ENCODE measurements at regions not wholly inside any gene's neighbourhood (a gene's known extent, or its start where the extent isn't known, plus 50 kb on each side); places are given as distances from the start of the nearest gene placed in this dataset.
A peak's percentile ranks its signal among the peaks of the same experiment; 100 is the strongest.

GRCh38 chr2:160920791-160921303 lies 239.4 kb upstream of the TANK start:
- Mint-ChIP-seq H3K9me3 (no peaks in the 10 kb centered on the region), H3K27ac (no peak overlapping the region), H3K4me3 (no peak overlapping the region), H3K4me1 (no peaks in the 10 kb centered on the region), H3K36me3 (no peaks in the 10 kb centered on the region), H3K27me3 (peaks cover 7% of the 10 kb centered on the region)
- ATAC-seq (ENCODE audit: low read depth): no peak
- no peak for DNase-seq (ENCODE audit: low spot score in 2 of 2)

GRCh38 chr2:160921386-160921964 lies 238.8 kb upstream of the TANK start:
- no peak for DNase-seq (ENCODE audit: low spot score in 2 of 2)
- Mint-ChIP-seq H3K4me3 (no peak overlapping the region), H3K27ac (no peak overlapping the region), H3K36me3 (no peaks in the 10 kb centered on the region), H3K9me3 (no peaks in the 10 kb centered on the region), H3K4me1 (no peaks in the 10 kb centered on the region), H3K27me3 (peaks cover 7% of the 10 kb centered on the region)
- ATAC-seq (ENCODE audit: low read depth): no peak

- DNase-seq (ENCODE audit: low spot score in 2 of 2) (no peak), ATAC-seq (ENCODE audit: low read depth) (no peak)
- Mint-ChIP-seq H3K36me3 (no peaks in the 10 kb centered on the region), H3K4me3 (no peak overlapping the region), H3K27me3 (peaks cover 5% of the 10 kb centered on the region), H3K4me1 (no peaks in the 10 kb centered on the region), H3K27ac (no peak overlapping the region), H3K9me3 (no peaks in the 10 kb centered on the region)
Observed at GRCh38 chr2:160924936-160925353, 235.3 kb upstream of the TANK start.

GRCh38 chr2:160925956-160926355 lies 234.3 kb upstream of the TANK start:
- Mint-ChIP-seq H3K4me3 (no peak overlapping the region), H3K9me3 (no peaks in the 10 kb centered on the region), H3K4me1 (no peaks in the 10 kb centered on the region), H3K27ac (no peak overlapping the region), H3K36me3 (no peaks in the 10 kb centered on the region), H3K27me3 (peaks cover 10% of the 10 kb centered on the region)
- ATAC-seq (ENCODE audit: low read depth) (no peak), DNase-seq (ENCODE audit: low spot score in 2 of 2) (no peak)

GRCh38 chr2:160927324-160927723 lies 232.9 kb upstream of the TANK start:
- no peaks in the 10 kb centered on the region for H3K9me3 Mint-ChIP-seq
- ATAC-seq (ENCODE audit: low read depth): no peak
- DNase-seq (ENCODE audit: low spot score in 2 of 2): no peak
- no peak overlapping the region for H3K27ac Mint-ChIP-seq
- no peaks in the 10 kb centered on the region for H3K36me3 Mint-ChIP-seq
- peaks cover 12% of the 10 kb centered on the region for H3K27me3 Mint-ChIP-seq
- no peak overlapping the region for H3K4me3 Mint-ChIP-seq
- no peaks in the 10 kb centered on the region for H3K4me1 Mint-ChIP-seq

- H3K27me3 Mint-ChIP-seq: peaks cover 14% of the 10 kb centered on the region
- ATAC-seq (ENCODE audit: low read depth): no peak
- no peak overlapping the region for H3K4me3 Mint-ChIP-seq
- H3K4me1 Mint-ChIP-seq: no peaks in the 10 kb centered on the region
- H3K36me3 Mint-ChIP-seq: no peaks in the 10 kb centered on the region
- no peaks in the 10 kb centered on the region for H3K9me3 Mint-ChIP-seq
- no peak for DNase-seq (ENCODE audit: low spot score in 2 of 2)
- no peak overlapping the region for H3K27ac Mint-ChIP-seq
Observed at GRCh38 chr2:160928854-160929301, 231.3 kb upstream of the TANK start.

- Mint-ChIP-seq H3K27me3 (peaks cover 13% of the 10 kb centered on the region), H3K4me1 (no peaks in the 10 kb centered on the region), H3K36me3 (no peaks in the 10 kb centered on the region), H3K4me3 (no peak overlapping the region), H3K27ac (no peak overlapping the region), H3K9me3 (no peaks in the 10 kb centered on the region)
- DNase-seq (ENCODE audit: low spot score in 2 of 2) (no peak), ATAC-seq (ENCODE audit: low read depth) (no peak)
Observed at GRCh38 chr2:160931531-160931930, 228.7 kb upstream of the TANK start.

- Mint-ChIP-seq H3K4me3 (no peak overlapping the region), H3K9me3 (peaks cover 3% of the 10 kb centered on the region), H3K27ac (no peak overlapping the region), H3K36me3 (peaks cover 2% of the 10 kb centered on the region), H3K4me1 (no peaks in the 10 kb centered on the region), H3K27me3 (peaks cover 18% of the 10 kb centered on the region)
- DNase-seq (ENCODE audit: low spot score in 2 of 2): no peak
- no peak for ATAC-seq (ENCODE audit: low read depth)
Observed at GRCh38 chr2:160932960-160933359, 227.3 kb upstream of the TANK start.

- no peak for DNase-seq (ENCODE audit: low spot score in 2 of 2)
- ATAC-seq (ENCODE audit: low read depth): no peak
- H3K4me3 Mint-ChIP-seq: no peak overlapping the region
- no peak overlapping the region for H3K27ac Mint-ChIP-seq
- no peaks in the 10 kb centered on the region for H3K4me1 Mint-ChIP-seq
- peaks cover 2% of the 10 kb centered on the region for H3K36me3 Mint-ChIP-seq
- H3K9me3 Mint-ChIP-seq: peaks cover 3% of the 10 kb centered on the region
- peaks cover 21% of the 10 kb centered on the region for H3K27me3 Mint-ChIP-seq
Observed at GRCh38 chr2:160934263-160934662, 226.0 kb upstream of the TANK start.

- DNase-seq (ENCODE audit: low spot score in 2 of 2) (no peak), ATAC-seq (ENCODE audit: low read depth) (no peak)
- Mint-ChIP-seq H3K4me3 (no peak overlapping the region), H3K27ac (no peak overlapping the region), H3K4me1 (no peaks in the 10 kb centered on the region), H3K36me3 (peaks cover 2% of the 10 kb centered on the region), H3K27me3 (peaks cover 19% of the 10 kb centered on the region), H3K9me3 (peaks cover 3% of the 10 kb centered on the region)
Observed at GRCh38 chr2:160934991-160935390, 225.2 kb upstream of the TANK start.

- Mint-ChIP-seq H3K9me3 (peaks cover 3% of the 10 kb centered on the region), H3K4me3 (no peak overlapping the region), H3K27me3 (peaks cover 15% of the 10 kb centered on the region), H3K4me1 (peaks cover 6% of the 10 kb centered on the region), H3K36me3 (peaks cover 2% of the 10 kb centered on the region), H3K27ac (no peak overlapping the region)
- ATAC-seq (ENCODE audit: low read depth): no peak
- no peak for DNase-seq (ENCODE audit: low spot score in 2 of 2)
Observed at GRCh38 chr2:160936044-160936806, 224.0 kb upstream of the TANK start.

GRCh38 chr2:160940271-160940670 lies 220.0 kb upstream of the TANK start:
- H3K4me1 Mint-ChIP-seq: peaks cover 8% of the 10 kb centered on the region
- no peak overlapping the region for H3K4me3 Mint-ChIP-seq
- H3K27me3 Mint-ChIP-seq: peaks cover 13% of the 10 kb centered on the region
- DNase-seq (ENCODE audit: low spot score in 2 of 2) (no peak), ATAC-seq (ENCODE audit: low read depth) (no peak)
- H3K9me3 Mint-ChIP-seq: peaks cover 3% of the 10 kb centered on the region
- no peak overlapping the region for H3K27ac Mint-ChIP-seq
- H3K36me3 Mint-ChIP-seq: peaks cover 2% of the 10 kb centered on the region

GRCh38 chr2:160940699-160941098 lies 219.5 kb upstream of the TANK start:
- H3K27me3 Mint-ChIP-seq: peaks cover 13% of the 10 kb centered on the region
- peak overlapping the region; percentile 49 for H3K27ac Mint-ChIP-seq
- no peak overlapping the region for H3K4me3 Mint-ChIP-seq
- H3K36me3 Mint-ChIP-seq: peaks cover 2% of the 10 kb centered on the region
- ATAC-seq (ENCODE audit: low read depth) (peak; percentile 75), DNase-seq (ENCODE audit: low spot score in 2 of 2) (no peak)
- H3K9me3 Mint-ChIP-seq: peaks cover 3% of the 10 kb centered on the region
- peaks cover 8% of the 10 kb centered on the region for H3K4me1 Mint-ChIP-seq

- H3K4me1 Mint-ChIP-seq: peaks cover 8% of the 10 kb centered on the region
- H3K4me3 Mint-ChIP-seq: no peak overlapping the region
- peak overlapping the region; percentile 49 for H3K27ac Mint-ChIP-seq
- peaks cover 3% of the 10 kb centered on the region for H3K9me3 Mint-ChIP-seq
- no peak for ATAC-seq (ENCODE audit: low read depth)
- DNase-seq (ENCODE audit: low spot score in 2 of 2): no peak
- H3K36me3 Mint-ChIP-seq: peaks cover 2% of the 10 kb centered on the region
- H3K27me3 Mint-ChIP-seq: peaks cover 13% of the 10 kb centered on the region
Observed at GRCh38 chr2:160941290-160941846, 218.9 kb upstream of the TANK start.

All from memory B cell (primary cell).